Effector memory CD8-positive, alpha-beta T cell (primary cell): ENCODE measurements at regions not wholly inside any gene's neighbourhood (a gene's known extent, or its start where the extent isn't known, plus 50 kb on each side); places are given as distances from the start of the nearest gene placed in this dataset.

Source experiments
- ATAC-seq: fragments of 150-1000 bp; cut with Tn5 transposase; replicated peaks from 2 replicates; pipeline ENCODE4 v1.10.0; 2021; ENCODE audit warnings: mild to moderate bottlenecking, moderate library complexity
- DNase-seq, 3 experiments: peaks; one replicate each; pipeline ENCODE4 v3.0.0; 2021
- H3K27ac Mint-ChIP-seq, 2 donors: one replicate each; pipeline ENCODE4 v1.8.0; 2022; ENCODE audit warnings: mild to moderate bottlenecking in 2 of 2, mixed read lengths in 2 of 2, moderate library complexity in 2 of 2
- H3K27me3 Mint-ChIP-seq, 2 donors: one replicate each; pipeline ENCODE4 v1.8.0; 2022; ENCODE audit warnings: mixed read lengths in 2 of 2
- H3K36me3 Mint-ChIP-seq: one replicate; pipeline ENCODE4 v1.8.0; 2022; ENCODE audit warnings: mild to moderate bottlenecking, moderate library complexity, mixed read lengths; ENCODE audit not compliant: insufficient read depth
- H3K4me1 Mint-ChIP-seq, 2 donors: one replicate each; pipeline ENCODE4 v1.8.0; 2022; ENCODE audit warnings: low read depth in 2 of 2, mixed read lengths in 2 of 2
- H3K4me3 Mint-ChIP-seq, 2 donors: one replicate each; pipeline ENCODE4 v1.8.0; 2022; ENCODE audit warnings: mild to moderate bottlenecking in 2 of 2, mixed read lengths in 2 of 2, moderate library complexity in 2 of 2
- H3K9me3 Mint-ChIP-seq, 2 donors: one replicate each; pipeline ENCODE4 v1.8.0; 2022; ENCODE audit warnings: mixed read lengths in 2 of 2

- Mint-ChIP-seq H3K27ac (no peak overlapping the region), H3K4me1 (no peaks in the 10 kb centered on the region), H3K4me3 (no peak overlapping the region), H3K36me3 (no peaks in the 10 kb centered on the region), H3K9me3 (peaks cover 0 to 13% of the 10 kb centered on the region in 2 donors), H3K27me3 (no peaks in the 10 kb centered on the region)
- ATAC-seq: no peak
- DNase-seq: no peak
These were observed 749.9 kb downstream of the METTL15 start for GRCh38 chr11:28858076-28858475.

- no peak for DNase-seq
- no peaks in the 10 kb centered on the region for H3K36me3 Mint-ChIP-seq
These were observed 740.9 kb downstream of the METTL15 start for GRCh38 chr11:28849053-28849452.

DNA sequence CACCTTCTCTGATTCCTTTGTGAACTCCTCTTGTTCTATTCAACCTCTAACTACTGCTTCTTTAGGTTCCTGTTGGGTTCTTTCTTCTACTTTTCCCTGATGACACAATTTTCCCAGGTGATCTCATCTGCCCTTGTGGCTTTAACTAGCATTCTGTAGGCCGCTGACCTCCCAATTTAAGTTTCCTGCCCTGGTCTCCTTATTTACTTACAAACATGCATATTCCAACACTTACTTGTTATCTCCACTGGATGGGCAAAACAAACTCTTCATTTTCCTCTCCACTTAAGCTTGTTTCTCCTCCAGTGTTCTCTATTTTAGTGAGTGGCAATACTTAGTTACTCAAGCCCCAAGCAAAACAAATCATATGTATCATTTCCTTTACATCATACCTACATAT is 734.5 kb downstream of the METTL15 start:
- Mint-ChIP-seq H3K4me3 (no peak overlapping the region), H3K36me3 (no peaks in the 10 kb centered on the region), H3K9me3 (peaks cover 2 to 3% of the 10 kb centered on the region in 2 donors), H3K4me1 (no peaks in the 10 kb centered on the region), H3K27me3 (no peaks in the 10 kb centered on the region), H3K27ac (no peak overlapping the region)
- ATAC-seq: no peak
- no peak for DNase-seq

More at GRCh38 chr11:28849053-28849452, 740.9 kb downstream of the METTL15 start:
- no peak for ATAC-seq
- Mint-ChIP-seq H3K4me3 (no peak overlapping the region), H3K27me3 (no peaks in the 10 kb centered on the region), H3K27ac (no peak overlapping the region), H3K4me1 (no peaks in the 10 kb centered on the region), H3K9me3 (peaks cover 12 to 16% of the 10 kb centered on the region in 2 donors)

DNA sequence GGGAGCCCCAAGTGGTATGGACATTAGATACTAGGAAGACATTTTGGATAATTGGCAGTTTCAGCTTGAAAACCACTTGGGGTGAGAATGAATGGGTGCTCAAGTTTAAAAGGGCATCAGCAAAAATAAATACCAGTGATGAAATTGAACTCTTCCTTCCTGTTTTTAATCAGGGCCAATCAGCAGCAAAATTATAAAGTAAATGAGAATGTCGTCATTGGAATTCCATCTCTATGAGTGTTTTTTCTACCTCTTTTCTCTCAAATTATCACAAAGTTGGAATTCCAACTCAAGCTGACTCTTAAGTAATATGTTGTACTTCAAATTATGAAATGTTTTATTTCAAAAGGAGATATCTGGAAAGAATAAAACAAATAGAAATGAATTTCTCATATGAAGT is 730.6 kb downstream of the METTL15 start:
- no peaks in the 10 kb centered on the region for H3K4me1 Mint-ChIP-seq
- DNase-seq (no peak), ATAC-seq (no peak)
- no peak overlapping the region for H3K4me3 Mint-ChIP-seq
- H3K9me3 Mint-ChIP-seq: peaks cover 6 to 13% of the 10 kb centered on the region in 2 donors
- H3K27ac Mint-ChIP-seq: no peak overlapping the region
- no peaks in the 10 kb centered on the region for H3K36me3 Mint-ChIP-seq
- no peaks in the 10 kb centered on the region for H3K27me3 Mint-ChIP-seq

DNA sequence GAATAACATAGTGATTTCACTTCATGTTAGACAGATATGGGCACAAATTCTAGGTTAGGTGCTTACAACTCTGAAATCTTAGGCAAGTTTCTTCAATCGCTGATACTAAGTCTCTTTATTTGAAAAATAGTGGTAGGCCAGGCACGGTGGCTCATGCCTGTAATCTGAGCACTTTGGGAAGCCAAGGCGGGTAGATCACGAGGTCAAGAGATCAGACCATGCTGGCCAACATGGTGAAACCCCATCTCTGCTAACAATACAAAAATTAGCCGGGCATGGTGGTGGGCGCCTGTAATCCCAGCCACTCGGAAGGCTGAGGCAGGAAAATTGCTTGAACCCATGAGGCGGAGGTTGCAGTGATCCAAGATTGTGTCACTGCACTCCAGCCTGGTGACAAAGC is 729.4 kb downstream of the METTL15 start:
- H3K4me1 Mint-ChIP-seq: no peaks in the 10 kb centered on the region
- H3K27ac Mint-ChIP-seq: no peak overlapping the region

DNA sequence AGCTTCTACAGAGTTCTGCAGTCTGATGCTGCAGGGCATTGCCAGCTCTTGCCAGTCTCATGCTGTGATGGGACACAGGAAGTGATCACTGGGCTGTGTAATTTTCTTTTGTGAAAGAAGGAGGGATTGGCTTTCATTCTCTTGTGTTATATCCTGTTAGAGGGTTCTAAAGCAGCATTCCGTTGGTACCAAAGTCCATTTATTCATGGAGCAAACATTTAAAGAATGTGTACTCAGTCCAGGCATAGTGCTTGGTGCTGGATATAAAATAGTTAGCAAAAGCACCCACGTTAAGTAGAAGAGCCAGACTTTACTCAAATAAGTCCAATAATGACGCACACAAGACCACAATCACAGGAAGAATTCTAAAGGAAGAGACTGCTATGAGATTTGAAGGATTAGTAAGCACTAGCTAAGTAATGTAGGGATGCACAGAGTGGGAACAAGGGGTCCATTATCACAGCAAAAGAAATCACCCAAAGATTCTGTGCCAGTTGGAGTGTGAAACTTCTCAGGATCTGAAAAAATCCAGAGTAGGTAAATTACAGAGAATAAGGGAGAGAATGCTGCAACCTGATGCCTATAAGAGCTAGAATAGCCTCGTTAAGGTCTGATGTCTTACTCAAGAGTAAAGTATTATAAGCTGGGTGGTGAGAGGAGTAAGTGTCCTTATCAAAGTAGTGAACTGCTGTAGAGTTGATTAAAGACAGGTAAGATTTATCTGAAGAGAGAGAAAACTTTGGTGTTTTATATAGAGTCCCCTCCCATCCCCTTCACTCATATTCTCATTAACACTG is 728.3 kb downstream of the METTL15 start:
- no peak for ATAC-seq
- no peaks in the 10 kb centered on the region for H3K4me1 Mint-ChIP-seq
- H3K27ac Mint-ChIP-seq: no peak overlapping the region
- H3K27me3 Mint-ChIP-seq: no peaks in the 10 kb centered on the region
- peaks cover 8 to 18% of the 10 kb centered on the region in 2 donors for H3K9me3 Mint-ChIP-seq
- H3K36me3 Mint-ChIP-seq: no peaks in the 10 kb centered on the region
- no peak overlapping the region for H3K4me3 Mint-ChIP-seq
- DNase-seq: no peak

More for the DNA sequence above, 729.4 kb downstream of the METTL15 start:
- no peak for ATAC-seq
- H3K9me3 Mint-ChIP-seq: peaks cover 8 to 18% of the 10 kb centered on the region in 2 donors
- no peak for DNase-seq
- H3K4me3 Mint-ChIP-seq: no peak overlapping the region
- no peaks in the 10 kb centered on the region for H3K36me3 Mint-ChIP-seq
- H3K27me3 Mint-ChIP-seq: no peaks in the 10 kb centered on the region

DNA sequence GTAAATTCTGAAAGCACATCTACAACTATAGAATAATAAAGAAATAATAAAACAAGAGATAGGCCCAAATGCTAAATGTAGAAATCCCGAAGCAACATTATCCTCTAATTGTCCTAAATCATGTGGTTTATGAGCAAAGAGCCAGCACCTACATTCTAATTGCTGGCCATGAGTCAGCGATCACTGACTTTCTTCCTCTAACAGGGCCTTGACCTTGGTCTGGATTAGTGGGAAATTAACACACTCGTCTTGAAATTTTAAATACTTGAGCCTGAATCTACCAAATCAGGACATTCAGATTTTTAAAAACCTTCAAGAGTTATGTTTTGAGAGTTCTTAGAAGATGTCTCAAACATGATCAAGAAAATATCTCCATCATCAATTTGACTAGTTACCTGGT is 727.6 kb downstream of the METTL15 start:
- ATAC-seq (no peak), DNase-seq (no peak)
- H3K4me3 Mint-ChIP-seq: no peak overlapping the region
- H3K27ac Mint-ChIP-seq: no peak overlapping the region
- H3K4me1 Mint-ChIP-seq: no peaks in the 10 kb centered on the region
- peaks cover 8 to 18% of the 10 kb centered on the region in 2 donors for H3K9me3 Mint-ChIP-seq
- no peaks in the 10 kb centered on the region for H3K27me3 Mint-ChIP-seq
- no peaks in the 10 kb centered on the region for H3K36me3 Mint-ChIP-seq

- Mint-ChIP-seq H3K4me3 (no peak overlapping the region), H3K36me3 (no peaks in the 10 kb centered on the region), H3K27ac (no peak overlapping the region), H3K9me3 (peaks cover 8 to 18% of the 10 kb centered on the region in 2 donors), H3K4me1 (no peaks in the 10 kb centered on the region), H3K27me3 (no peaks in the 10 kb centered on the region)
- DNase-seq (no peak), ATAC-seq (no peak)
These were observed 727.1 kb downstream of the METTL15 start for GRCh38 chr11:28835317-28835716.

DNA sequence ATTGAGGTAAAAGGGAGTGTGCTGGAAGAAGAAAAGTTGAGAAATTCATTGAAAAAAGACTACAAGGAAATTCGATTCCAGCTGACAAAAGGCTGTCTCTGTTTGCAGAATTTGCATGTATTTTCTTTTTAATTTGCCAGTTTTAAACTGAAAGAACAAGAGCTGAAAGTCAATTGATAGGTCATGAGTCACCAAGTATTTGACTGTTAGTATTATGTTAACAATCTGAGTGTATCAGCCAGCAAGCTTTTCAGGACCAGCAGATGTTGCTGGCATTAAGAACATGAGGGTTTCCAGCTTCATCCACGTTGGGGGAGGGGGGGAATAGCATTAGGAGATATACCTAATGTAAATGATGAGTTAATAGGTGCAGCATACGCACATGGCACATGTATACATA is 726.7 kb downstream of the METTL15 start:
- H3K36me3 Mint-ChIP-seq: no peaks in the 10 kb centered on the region
- ATAC-seq (no peak), DNase-seq (no peak)
- no peak overlapping the region for H3K4me3 Mint-ChIP-seq
- H3K4me1 Mint-ChIP-seq: no peaks in the 10 kb centered on the region
- H3K27ac Mint-ChIP-seq: no peak overlapping the region
- H3K9me3 Mint-ChIP-seq: peaks cover 8 to 18% of the 10 kb centered on the region in 2 donors
- no peaks in the 10 kb centered on the region for H3K27me3 Mint-ChIP-seq

GRCh38 chr11:28833670-28834069 is 725.5 kb downstream of the METTL15 start:
- no peaks in the 10 kb centered on the region for H3K36me3 Mint-ChIP-seq
- H3K4me1 Mint-ChIP-seq: no peaks in the 10 kb centered on the region
- no peak for DNase-seq
- ATAC-seq: no peak
- H3K27me3 Mint-ChIP-seq: no peaks in the 10 kb centered on the region
- H3K27ac Mint-ChIP-seq: no peak overlapping the region
- peaks cover 8 to 18% of the 10 kb centered on the region in 2 donors for H3K9me3 Mint-ChIP-seq
- no peak overlapping the region for H3K4me3 Mint-ChIP-seq

GRCh38 chr11:28833169-28833568 is 725.0 kb downstream of the METTL15 start:
- H3K36me3 Mint-ChIP-seq: no peaks in the 10 kb centered on the region
- H3K27ac Mint-ChIP-seq: no peak overlapping the region
- no peak overlapping the region for H3K4me3 Mint-ChIP-seq
- no peak for DNase-seq
- no peak for ATAC-seq
- H3K9me3 Mint-ChIP-seq: peaks cover 8 to 18% of the 10 kb centered on the region in 2 donors
- no peaks in the 10 kb centered on the region for H3K4me1 Mint-ChIP-seq
- no peaks in the 10 kb centered on the region for H3K27me3 Mint-ChIP-seq

DNA sequence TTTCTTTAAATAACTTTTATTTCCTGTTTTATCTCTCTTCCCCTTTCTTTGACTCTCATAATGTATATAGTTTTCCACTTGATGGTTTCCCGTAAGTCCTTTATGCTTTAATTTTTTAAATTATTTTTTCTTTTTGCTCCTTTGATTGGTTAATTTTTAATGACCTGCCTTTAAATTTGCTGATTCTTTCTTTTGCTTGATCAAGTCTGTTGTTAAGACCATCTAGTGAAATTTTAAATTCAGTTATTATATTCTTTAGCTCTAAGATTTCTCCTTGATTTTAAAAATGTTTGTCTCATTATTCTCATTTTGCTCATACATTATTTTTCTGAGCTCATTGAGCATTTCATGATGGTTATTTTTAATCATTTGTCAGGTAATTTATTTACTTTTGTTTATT is 718.6 kb downstream of the METTL15 start:
- Mint-ChIP-seq H3K4me3 (no peak overlapping the region), H3K27ac (no peak overlapping the region), H3K27me3 (no peaks in the 10 kb centered on the region), H3K9me3 (peaks cover 4 to 8% of the 10 kb centered on the region in 2 donors), H3K4me1 (no peaks in the 10 kb centered on the region), H3K36me3 (no peaks in the 10 kb centered on the region)
- DNase-seq: no peak
- ATAC-seq: no peak

DNA sequence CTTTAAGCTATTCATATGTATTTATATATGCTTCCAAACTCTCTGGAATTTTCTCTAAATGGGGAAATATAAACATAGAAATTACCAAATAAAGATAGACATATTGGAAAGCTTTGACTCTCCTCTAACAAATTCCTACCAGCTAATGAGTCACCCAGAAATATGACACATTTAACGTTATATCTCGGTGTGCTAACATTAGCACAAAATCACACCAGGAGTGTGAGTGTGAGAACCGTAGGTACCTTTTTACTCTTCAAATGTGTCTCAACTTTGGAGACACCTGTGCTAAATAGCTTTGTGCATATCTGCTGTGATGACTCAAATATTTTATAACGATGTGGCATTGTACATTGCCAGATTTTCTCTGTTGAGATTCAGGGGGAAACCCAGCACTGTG is 714.4 kb downstream of the METTL15 start:
- Mint-ChIP-seq H3K27me3 (no peaks in the 10 kb centered on the region), H3K4me1 (no peaks in the 10 kb centered on the region), H3K27ac (no peak overlapping the region), H3K9me3 (peaks cover 4 to 8% of the 10 kb centered on the region in 2 donors), H3K4me3 (no peak overlapping the region), H3K36me3 (no peaks in the 10 kb centered on the region)
- ATAC-seq (no peak), DNase-seq (no peak)

DNA sequence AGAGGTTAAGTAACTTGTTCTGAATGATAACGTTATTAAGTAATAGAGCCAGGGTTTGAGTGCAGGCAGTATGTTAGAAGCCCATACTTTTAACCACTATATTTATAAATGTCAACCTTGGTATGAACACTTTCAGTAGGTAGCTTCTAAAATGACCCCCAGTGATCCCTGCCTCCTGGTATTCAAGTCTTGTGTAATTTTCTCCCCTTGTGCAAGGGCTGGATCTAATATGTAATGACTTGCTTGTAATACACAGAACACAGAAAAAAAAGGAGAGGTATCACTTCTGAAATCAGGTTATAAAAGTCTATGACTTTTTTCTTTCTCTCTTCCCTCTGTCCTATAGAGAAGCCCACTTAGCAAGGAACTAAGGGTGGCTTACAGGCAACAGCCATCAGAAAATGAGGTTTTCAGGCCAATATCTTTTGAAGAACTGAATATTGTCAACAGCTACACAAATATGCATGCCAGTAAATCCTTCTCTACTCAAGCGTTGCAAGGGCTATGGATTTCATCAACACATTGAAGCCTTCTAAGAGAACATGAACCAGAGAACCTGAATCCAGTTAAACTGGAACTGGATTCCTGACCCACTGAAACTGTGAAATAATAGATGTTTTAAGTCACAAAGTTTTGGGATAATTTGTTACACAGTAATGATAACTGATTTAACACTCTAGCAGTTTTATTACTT is 712.3 kb downstream of the METTL15 start:
- no peak overlapping the region for H3K27ac Mint-ChIP-seq
- H3K27me3 Mint-ChIP-seq: no peaks in the 10 kb centered on the region
- no peaks in the 10 kb centered on the region for H3K36me3 Mint-ChIP-seq
- H3K9me3 Mint-ChIP-seq: peaks cover 4 to 8% of the 10 kb centered on the region in 2 donors
- no peak overlapping the region for H3K4me3 Mint-ChIP-seq
- no peak for DNase-seq
- no peak for ATAC-seq
- H3K4me1 Mint-ChIP-seq: no peaks in the 10 kb centered on the region
